ENCODE measurements at regions not wholly inside any gene's neighbourhood (a gene's known extent, or its start where the extent isn't known, plus 50 kb on each side); places are given as distances from the start of the nearest gene placed in this dataset.

- TF ChIP-seq POLR2AphosphoS5 (IDR thresholded peaks at IDR 0.05; ENCODE audit: borderline replicate concordance, low read depth, low read length) (no peak), EZH2 (IDR thresholded peaks at IDR 0.05) (no peak)
Observed at GRCh38 chr18:43605224-43605623, 327.9 kb upstream of the SYT4 start.

Data from SK-N-MC (cell line).